Lung (tissue), 11 donors: ENCODE measurements at regions not wholly inside any gene's neighbourhood (a gene's known extent, or its start where the extent isn't known, plus 50 kb on each side); places are given as distances from the start of the nearest gene placed in this dataset.

Source experiments
- ATAC-seq: fragments of 200-7000 bp; cut with Tn5 transposase; one replicate; pipeline ENCODE4 v1.9.1; 2020; ENCODE audit warnings: moderate number of reproducible peaks; ENCODE audit not compliant: insufficient read depth, low FRiP score
- DNase-seq, 3 donors: peaks; one replicate each; pipeline ENCODE4 v3.0.0-alpha.2; 2013 to 2017
- H3K27ac ChIP-seq, 2 donors: one replicate each; pipeline ENCODE4 v1.5.1; 2013; ENCODE audit warnings: mild to moderate bottlenecking in 2 of 2, moderate library complexity in 2 of 2, control low read depth in 1 of 2, inconsistent platforms in 1 of 2, low read depth in 1 of 2, low read length in 1 of 2
- H3K27me3 ChIP-seq, 3 donors: one replicate each; pipeline ENCODE4 v1.5.1; 2013; ENCODE audit warnings: low read length in 2 of 3; ENCODE audit not compliant: control insufficient read depth in 3 of 3, insufficient read depth in 3 of 3
- H3K36me3 ChIP-seq, 4 donors: one replicate each; pipeline ENCODE4 v1.5.1; 2013; ENCODE audit warnings: low read length in 4 of 4, mild to moderate bottlenecking in 1 of 4, moderate library complexity in 1 of 4; ENCODE audit not compliant: control insufficient read depth in 4 of 4, insufficient read depth in 4 of 4
- H3K4me1 ChIP-seq, 5 donors: one replicate each; pipeline ENCODE4 v1.5.1; 2013; ENCODE audit warnings: low read length in 5 of 5, mild to moderate bottlenecking in 2 of 5, moderate library complexity in 1 of 5; ENCODE audit not compliant: control insufficient read depth in 5 of 5, insufficient read depth in 5 of 5
- H3K4me3 ChIP-seq: one replicate; pipeline ENCODE4 v1.5.1; 2013; ENCODE audit warnings: mild to moderate bottlenecking, control low read depth, moderate library complexity
- H3K9ac ChIP-seq, 2 donors: one replicate each; pipeline ENCODE4 v1.5.1; 2013; ENCODE audit warnings: low read length in 2 of 2, control low read depth in 1 of 2; ENCODE audit not compliant: insufficient read depth in 1 of 2
- H3K9me3 ChIP-seq, 4 donors: one replicate each; pipeline ENCODE4 v1.5.1; 2013; ENCODE audit warnings: low read length in 3 of 4, mild to moderate bottlenecking in 1 of 4, moderate library complexity in 1 of 4; ENCODE audit not compliant: control insufficient read depth in 4 of 4, insufficient read depth in 3 of 4
- CTCF ChIP-seq: IDR thresholded peaks from 2 replicates; pipeline ENCODE4 v1.5.1; 2012; ENCODE audit warnings: mild to moderate bottlenecking; ENCODE audit errors: control extremely low read depth, extremely low read depth
- WGBS, 2 donors: extraction: QIAGEN DNeasy Blood & Tissue Kit; methylation state at CpG; one replicate each; pipeline ENCODE4 v1.1.7; 2013; 5-methylcytosine and 5-hydroxymethylcytosine counted together
- donor health status: control.
- donor health status: control.
- donor health status: Bipolar disorder and iron deficiency.
- donor health status: healthy.
- donor health status: DM: yes; HTN: yes; CAD: no.

GRCh38 chr1:96474985-96475743 is 246.4 kb upstream of the PTBP2 start:
- no peak overlapping the region for H3K27ac ChIP-seq
- H3K9me3 ChIP-seq: peaks cover 0 to 3% (median 0%) of the 10 kb centered on the region in 4 donors
- no peak overlapping the region for H3K9ac ChIP-seq
- no peaks in the 10 kb centered on the region for H3K36me3 ChIP-seq
- WGBS, 2 donors: 71 to 83% methylated on average over 7 of the region's 7 CpGs
- ATAC-seq: no peak
- DNase-seq: no peak
- TF ChIP-seq CTCF: no peak
- H3K27me3 ChIP-seq: no peaks in the 10 kb centered on the region
- no peaks in the 10 kb centered on the region for H3K4me1 ChIP-seq
- H3K4me3 ChIP-seq: no peak overlapping the region

GRCh38 chr1:96475903-96476302 is 245.7 kb upstream of the PTBP2 start:
- Histone ChIP-seq H3K27me3 (no peaks in the 10 kb centered on the region), H3K9me3 (peaks cover 0 to 3% (median 0%) of the 10 kb centered on the region in 4 donors), H3K4me1 (no peaks in the 10 kb centered on the region), H3K4me3 (no peak overlapping the region), H3K36me3 (no peaks in the 10 kb centered on the region), H3K9ac (no peak overlapping the region), H3K27ac (no peak overlapping the region)
- 57 to 60% methylated on average over 3 of the region's 3 CpGs for WGBS, 2 donors
- TF ChIP-seq CTCF: no peak
- ATAC-seq: no peak
- DNase-seq: no peak

- Histone ChIP-seq H3K27ac (no peak overlapping the region), H3K4me1 (no peaks in the 10 kb centered on the region), H3K9ac (no peak overlapping the region), H3K36me3 (no peaks in the 10 kb centered on the region), H3K4me3 (no peak overlapping the region), H3K27me3 (no peaks in the 10 kb centered on the region), H3K9me3 (peaks cover 0 to 3% (median 0%) of the 10 kb centered on the region in 4 donors)
- DNase-seq: no peak
- 79 to 81% methylated on average over 4 of the region's 4 CpGs for WGBS, 2 donors
- no peak for TF ChIP-seq CTCF
- no peak for ATAC-seq
Observed at GRCh38 chr1:96478228-96478627, 243.4 kb upstream of the PTBP2 start.

GRCh38 chr1:96481409-96481808 is 240.2 kb upstream of the PTBP2 start:
- DNase-seq (no peak), ATAC-seq (no peak)
- no peaks in the 10 kb centered on the region for H3K9me3 ChIP-seq
- no peaks in the 10 kb centered on the region for H3K27me3 ChIP-seq
- no peak overlapping the region for H3K9ac ChIP-seq
- no peak overlapping the region for H3K4me3 ChIP-seq
- 43 to 62% methylated on average over 2 of the region's 2 CpGs for WGBS, 2 donors
- no peak for TF ChIP-seq CTCF
- no peaks in the 10 kb centered on the region for H3K4me1 ChIP-seq
- H3K27ac ChIP-seq: no peak overlapping the region
- no peaks in the 10 kb centered on the region for H3K36me3 ChIP-seq
